Left lobe of liver (tissue), 2 donors: ENCODE measurements at regions not wholly inside any gene's neighbourhood (a gene's known extent, or its start where the extent isn't known, plus 50 kb on each side); places are given as distances from the start of the nearest gene placed in this dataset.
"Not testable (repeated sequence)": the region's sequence is repeated elsewhere in the genome, so short reads cannot be mapped to it uniquely, and the experiment has no call there.

Experiments used
- ATAC-seq: fragments of 200-7000 bp; cut with Tn5 transposase; one replicate; pipeline ENCODE4 v1.9.1; 2020; ENCODE audit warnings: mild to moderate bottlenecking, moderate library complexity
- DNase-seq: peaks from one replicate; pipeline ENCODE4 v3.0.0-alpha.2; 2020; ENCODE audit warnings: low spot score
- donor health status: DM: no; HTN: no; CAD: no; lungs with moderate emphysema.
- donor health status: DM: no; HTN: yes; CAD: no.

- DNase-seq (no peak), ATAC-seq (no peak)
Observed at GRCh38 chr3:13766128-13766527, 113.7 kb downstream of the WNT7A start.

- DNase-seq (peak; percentile 27), ATAC-seq (no peak)
Observed at GRCh38 chr3:13764161-13764560, 115.7 kb downstream of the WNT7A start.

GRCh38 chr3:13762906-13763305 is 117.0 kb downstream of the WNT7A start:
- ATAC-seq, result no peak
- DNase-seq, result no peak

DNA sequence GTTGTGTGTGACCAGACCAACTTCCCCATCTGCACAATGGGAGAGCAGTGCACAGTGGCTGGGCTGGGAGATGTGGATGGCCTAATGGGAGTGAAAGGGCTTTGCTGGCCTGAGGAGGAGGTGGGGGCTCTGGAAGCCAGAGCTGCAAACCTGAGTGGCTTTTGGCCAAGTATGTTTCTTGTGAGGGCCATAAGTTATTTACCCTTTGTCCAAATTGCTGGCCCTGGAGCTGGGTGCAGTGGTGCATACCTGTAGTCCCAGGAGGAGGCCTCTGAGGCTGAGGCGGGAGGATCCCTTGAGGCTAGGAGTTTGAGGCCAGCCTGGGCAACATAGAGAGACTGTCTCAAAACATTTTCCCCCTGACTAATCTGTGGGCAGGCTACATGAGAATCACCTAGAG is 129.1 kb downstream of the WNT7A start:
- ATAC-seq (no peak), DNase-seq (no peak)

DNA sequence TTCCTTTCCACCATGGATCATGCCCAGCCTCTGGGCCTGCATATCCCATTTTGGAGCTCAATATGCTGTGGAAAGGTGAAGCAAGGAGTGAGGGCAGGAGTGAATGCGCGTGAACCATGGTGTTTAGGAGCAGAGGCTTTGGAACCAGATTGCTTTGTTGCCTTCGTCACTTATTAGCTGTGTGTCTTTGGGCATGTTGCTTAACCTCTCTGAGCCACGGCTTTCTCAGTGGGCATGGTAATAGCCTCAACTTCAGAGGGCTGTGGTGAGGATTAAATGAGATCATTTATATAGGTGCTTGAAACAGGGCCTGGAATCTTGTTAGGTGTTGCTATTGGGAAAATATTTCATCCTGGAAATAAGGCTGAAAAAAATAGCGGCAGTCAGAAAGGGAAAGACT is 129.7 kb downstream of the WNT7A start:
- ATAC-seq, result no peak
- DNase-seq, result no peak

- DNase-seq (no peak), ATAC-seq (no peak)
Observed at GRCh38 chr3:13749063-13749764, 130.7 kb downstream of the WNT7A start.

DNA sequence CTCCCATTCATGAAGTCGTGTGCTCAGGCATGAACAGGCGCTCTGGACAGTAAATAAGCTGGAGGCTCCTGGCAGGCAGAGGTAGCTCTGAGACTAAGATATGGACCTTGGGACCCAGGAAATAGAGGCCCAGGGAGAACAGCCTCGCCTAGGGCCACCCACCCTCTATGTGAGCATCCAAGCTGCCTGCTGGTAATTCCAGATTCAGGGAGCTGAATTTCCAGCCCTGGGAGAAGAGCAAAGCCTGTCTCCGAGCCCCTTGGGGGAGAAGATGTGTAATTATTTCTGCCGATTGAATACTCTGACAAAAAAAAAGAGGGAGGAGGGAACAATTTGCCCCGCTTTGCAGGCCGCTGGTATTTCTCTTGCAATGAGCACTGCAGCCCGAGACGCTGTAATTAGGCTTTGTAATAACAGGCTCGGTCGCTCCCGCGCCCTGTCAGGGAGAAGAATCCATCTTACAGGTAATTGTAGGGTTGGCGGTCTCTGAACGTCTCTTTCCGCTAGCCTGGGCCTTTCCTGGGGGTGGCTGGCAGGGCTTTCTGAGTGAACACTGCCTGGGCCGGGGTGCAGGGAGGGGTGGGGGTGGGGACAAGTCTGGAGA is 131.5 kb downstream of the WNT7A start:
- DNase-seq (no peak), ATAC-seq (no peak)

- ATAC-seq (no peak), DNase-seq (no peak)
Observed at GRCh38 chr3:13747627-13748026, 132.2 kb downstream of the WNT7A start.

DNA sequence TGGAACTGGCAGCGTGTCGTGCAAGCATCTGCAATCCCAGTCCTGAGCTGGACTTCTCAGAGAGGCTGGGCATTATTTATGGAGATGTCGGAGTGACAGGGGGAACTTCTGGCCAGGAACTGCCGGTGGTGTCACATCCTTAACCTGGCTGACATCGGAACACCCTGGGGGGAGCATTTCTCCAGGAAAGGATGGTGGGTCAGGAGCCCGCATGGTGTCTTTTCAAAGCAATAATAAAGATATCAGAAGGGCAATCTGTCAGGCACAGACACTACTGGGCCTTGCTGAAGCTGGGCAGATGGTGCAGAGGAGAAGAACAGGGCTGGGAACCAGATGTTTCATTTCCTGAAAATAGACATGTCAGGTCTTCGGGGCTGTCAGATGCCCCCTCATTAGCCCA is 133.5 kb downstream of the WNT7A start:
- ATAC-seq (no peak), DNase-seq (no peak)

- no peak for DNase-seq
- ATAC-seq, result no peak
Observed at GRCh38 chr3:13745636-13746035, 134.2 kb downstream of the WNT7A start.

DNA sequence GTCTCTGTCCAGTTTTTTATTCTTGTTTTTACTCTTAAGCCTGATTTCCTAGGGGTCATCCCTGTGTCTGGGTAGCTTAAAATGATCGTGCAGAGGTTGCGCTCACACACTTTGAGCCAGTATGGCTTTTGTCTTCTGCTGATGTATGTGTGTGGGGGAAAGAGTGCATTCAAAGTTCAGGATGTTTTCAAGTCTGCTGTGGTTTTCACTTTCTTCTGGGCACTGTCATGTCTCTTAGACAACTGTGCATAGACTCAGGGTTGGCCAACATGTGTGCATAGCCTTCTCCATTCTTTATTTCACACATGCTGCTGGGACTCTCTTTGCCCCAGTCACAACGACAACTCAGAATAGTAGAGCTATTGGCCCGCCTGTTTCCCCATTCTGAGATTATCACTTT is 139.1 kb downstream of the WNT7A start:
- DNase-seq (no peak), ATAC-seq (no peak)

DNA sequence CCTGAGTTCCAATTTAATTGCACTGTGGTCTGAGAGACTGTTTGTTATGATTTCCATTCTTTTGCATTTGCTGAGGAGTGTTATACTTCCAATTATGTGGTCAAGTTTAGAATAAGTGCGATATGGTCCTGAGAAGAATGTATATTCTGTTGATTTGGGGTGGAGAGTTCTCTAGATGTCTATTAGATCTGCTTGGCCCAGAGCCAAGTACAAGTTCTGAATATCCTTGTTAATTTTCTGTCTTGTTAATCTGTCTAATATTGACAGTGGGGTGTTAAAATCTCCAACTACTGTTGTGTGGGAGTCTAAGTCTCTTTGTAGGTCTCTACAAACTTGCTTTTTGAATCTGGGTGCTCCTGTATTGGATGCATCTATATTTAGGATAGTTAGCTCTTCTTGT is 146.1 kb downstream of the WNT7A start:
- not testable (repeated sequence) for DNase-seq, ATAC-seq

DNA sequence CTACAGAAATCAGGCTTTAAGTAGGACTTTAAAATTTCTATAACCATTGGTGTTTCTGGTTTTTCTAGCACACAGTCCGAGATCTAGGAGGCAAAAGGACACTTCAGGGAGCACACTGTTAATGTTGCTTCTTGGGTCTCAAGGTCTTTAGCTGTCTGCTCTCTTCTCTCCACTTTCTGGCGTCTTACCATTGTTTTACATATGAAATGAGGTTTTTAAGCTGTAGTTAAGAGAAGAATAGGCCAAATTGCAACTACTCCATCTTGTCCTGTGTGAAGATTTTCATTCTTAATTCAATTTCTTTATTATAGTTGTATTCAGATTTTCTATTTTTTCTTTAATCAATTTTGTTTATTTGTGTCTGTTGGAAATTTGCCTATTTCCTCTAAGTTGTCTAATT is 151.4 kb downstream of the WNT7A start:
- ATAC-seq (no peak), DNase-seq (no peak)

DNA sequence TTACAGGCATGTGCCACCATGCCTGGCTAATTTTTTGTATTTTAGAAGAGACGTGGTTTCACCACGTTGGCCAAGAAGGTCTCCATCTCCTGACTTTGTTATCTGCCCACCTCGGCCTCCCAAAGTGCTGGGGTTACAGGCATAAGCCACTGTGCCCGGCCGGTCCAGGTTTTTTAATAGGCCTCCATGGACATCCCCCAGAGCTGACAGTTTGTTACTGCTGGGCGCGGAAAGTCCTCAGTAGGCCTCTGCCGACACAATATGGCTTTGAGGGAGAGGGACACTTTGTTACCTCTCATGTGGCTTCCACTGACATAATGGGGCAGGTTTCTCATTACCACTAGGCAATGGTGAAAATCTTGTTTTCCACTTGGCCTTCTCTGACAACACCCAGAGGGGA is 152.0 kb downstream of the WNT7A start:
- no peak for ATAC-seq
- DNase-seq, result no peak

DNA sequence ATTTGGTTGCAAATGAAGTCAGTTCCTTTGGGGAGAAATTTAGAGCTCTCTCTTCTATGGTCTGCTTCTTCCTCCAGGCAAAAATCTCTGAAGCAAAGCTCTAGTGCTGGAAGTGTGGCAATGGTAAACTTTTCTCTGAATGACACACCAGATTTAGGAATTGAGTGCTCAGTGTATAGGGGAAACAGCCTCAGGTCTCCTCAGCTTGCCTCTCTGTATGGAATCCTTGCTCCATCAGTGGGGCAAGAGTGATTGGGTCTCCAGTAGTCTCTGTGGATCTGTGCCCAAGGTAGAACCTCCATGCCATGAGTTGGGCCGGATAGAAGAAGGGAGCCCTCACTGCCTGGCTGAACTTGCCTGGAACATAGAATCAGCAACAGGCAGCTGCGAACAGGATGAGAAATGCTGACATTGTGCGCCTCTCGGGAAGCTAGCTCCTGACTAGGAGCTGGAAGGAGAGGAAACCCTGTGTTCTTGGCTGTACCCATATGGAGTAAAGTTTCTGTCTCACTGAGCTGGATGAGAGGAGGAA is 156.1 kb downstream of the WNT7A start:
- no peak for ATAC-seq
- DNase-seq, result no peak

GRCh38 chr3:13722178-13722577 is 157.7 kb downstream of the WNT7A start:
- DNase-seq, result no peak
- ATAC-seq, result no peak

GRCh38 chr3:13718436-13718835 is 161.4 kb downstream of the WNT7A start:
- no peak for ATAC-seq

DNA sequence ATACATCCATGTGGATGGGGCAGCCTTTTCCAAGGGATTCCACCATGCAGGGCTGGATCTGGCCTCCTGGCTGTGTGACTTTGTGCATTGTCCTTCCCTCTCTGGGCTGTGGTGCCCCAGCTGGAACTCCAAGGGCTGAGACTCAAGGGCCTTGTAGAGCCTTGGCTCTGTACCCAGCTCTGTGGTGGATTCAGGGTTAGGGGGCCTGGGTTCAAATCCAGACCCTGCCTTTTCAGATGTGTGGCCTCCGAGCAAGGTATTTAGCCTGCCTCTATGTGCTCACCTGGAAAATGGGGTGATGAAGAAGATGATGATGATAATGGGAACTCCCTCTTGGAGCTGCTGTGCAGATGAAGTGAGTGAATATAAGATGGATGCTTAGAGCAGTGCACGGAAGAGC is 161.9 kb downstream of the WNT7A start:
- ATAC-seq, result no peak
- no peak for DNase-seq

More at GRCh38 chr3:13718436-13718835, 161.4 kb downstream of the WNT7A start:
- DNase-seq, result peak; percentile 28

GRCh38 chr3:13717222-13717895 is 162.5 kb downstream of the WNT7A start:
- DNase-seq (no peak), ATAC-seq (no peak)

DNA sequence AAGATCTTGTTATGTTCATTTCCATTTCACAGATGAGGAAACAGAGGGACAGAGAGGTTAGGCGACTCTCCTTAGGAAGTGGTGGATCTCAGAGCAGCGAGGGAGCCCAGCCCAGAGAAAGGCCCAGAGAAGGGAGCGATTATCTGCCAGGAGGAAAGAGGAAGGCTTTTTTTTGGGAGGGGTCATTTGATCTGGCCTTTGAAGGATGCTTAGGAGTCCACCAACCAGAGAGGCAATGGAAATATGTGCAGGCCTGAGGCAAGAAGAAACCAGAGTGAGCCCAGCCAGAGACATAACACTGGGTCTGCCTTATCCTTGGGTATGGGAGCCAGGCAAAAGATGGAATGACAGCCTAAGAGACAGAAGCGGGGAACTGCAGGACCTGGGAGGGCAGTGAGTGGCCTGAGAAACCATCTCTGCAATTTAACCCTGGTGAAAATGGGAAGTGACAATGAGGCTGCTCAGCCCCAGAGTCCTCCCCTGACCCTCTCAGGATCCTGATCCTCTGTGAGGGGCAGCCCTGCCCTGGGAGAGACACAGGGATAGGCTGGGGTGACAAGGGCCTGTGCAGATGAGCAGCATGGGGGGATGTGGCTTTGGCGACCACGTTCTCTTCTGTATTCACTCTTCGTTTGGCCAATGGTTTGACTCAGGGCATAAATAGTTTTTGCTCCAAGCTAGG is 163.2 kb downstream of the WNT7A start:
- no peak for DNase-seq

GRCh38 chr3:13715961-13716360 is 163.9 kb downstream of the WNT7A start:
- DNase-seq, result no peak
- ATAC-seq, result no peak

More for the DNA sequence above, 163.2 kb downstream of the WNT7A start:
- ATAC-seq, result no peak
